Osteoblast (primary cell): ENCODE measurements at regions not wholly inside any gene's neighbourhood (a gene's known extent, or its start where the extent isn't known, plus 50 kb on each side); places are given as distances from the start of the nearest gene placed in this dataset.

ENCODE experiments used
- DNase-seq: peaks from one replicate; pipeline ENCODE4 v3.0.0; 2011; ENCODE audit warnings: low spot score, mixed read lengths; ENCODE audit not compliant: insufficient read length; ENCODE audit errors: missing footprints
- H2AFZ ChIP-seq: 2 replicates; pipeline ENCODE4 v1.6.0; 2011; ENCODE audit warnings: mild to moderate bottlenecking, low read length
- H3K27ac ChIP-seq: 2 replicates; pipeline ENCODE4 v1.5.1; 2011; ENCODE audit warnings: mild to moderate bottlenecking, low read depth, low read length, moderate library complexity
- H3K27me3 ChIP-seq: 2 replicates; pipeline ENCODE4 v1.6.0; 2012; ENCODE audit warnings: mild to moderate bottlenecking, control low read depth, inconsistent platforms, low read length, moderate library complexity; ENCODE audit not compliant: insufficient read depth
- H3K36me3 ChIP-seq: 2 replicates; pipeline ENCODE4 v1.5.1; 2011; ENCODE audit warnings: mild to moderate bottlenecking, low read length, control low read depth, moderate library complexity; ENCODE audit not compliant: insufficient read depth
- H3K4me1 ChIP-seq: 2 replicates; pipeline ENCODE4 v1.5.1; 2011; ENCODE audit warnings: mild to moderate bottlenecking, low read length, control low read depth, moderate library complexity; ENCODE audit not compliant: insufficient read depth
- H3K4me2 ChIP-seq: 2 replicates; pipeline ENCODE4 v1.6.0; 2011; ENCODE audit warnings: mild to moderate bottlenecking, low read length; ENCODE audit not compliant: insufficient read depth
- H3K4me3 ChIP-seq: fragments of 200-600 bp; sonication (generic); 3 replicates; pipeline ENCODE4 v1.5.1; 2012; ENCODE audit warnings: mild to moderate bottlenecking, low read length, inconsistent platforms; ENCODE audit not compliant: insufficient read depth
- H3K79me2 ChIP-seq: 2 replicates; pipeline ENCODE4 v1.6.0; 2012; ENCODE audit warnings: mild to moderate bottlenecking, low read length, control low read depth, inconsistent platforms; ENCODE audit not compliant: insufficient read depth
- H3K9me3 ChIP-seq: 2 replicates; pipeline ENCODE4 v1.5.1; 2011; ENCODE audit warnings: low read depth, low read length, control low read depth
- H4K20me1 ChIP-seq: 2 replicates; pipeline ENCODE4 v1.6.0; 2012; ENCODE audit warnings: mild to moderate bottlenecking, low read length, control low read depth; ENCODE audit not compliant: insufficient read depth
- CTCF ChIP-seq: IDR thresholded peaks from 2 replicates; pipeline ENCODE4 v1.5.1; 2011; ENCODE audit warnings: mild to moderate bottlenecking, low read depth, low read length, moderate library complexity; ENCODE audit errors: extremely low read depth

GRCh38 chr15:61421470-61421869 is 192.4 kb upstream of the RORA start:
- Histone ChIP-seq H4K20me1 (no peaks in the 10 kb centered on the region), H2AFZ (no peak overlapping the region), H3K4me3 (no peak overlapping the region), H3K36me3 (no peaks in the 10 kb centered on the region), H3K9me3 (no peaks in the 10 kb centered on the region), H3K79me2 (no peaks in the 10 kb centered on the region), H3K4me1 (no peaks in the 10 kb centered on the region), H3K27me3 (no peaks in the 10 kb centered on the region), H3K4me2 (no peak overlapping the region), H3K27ac (no peak overlapping the region)
- DNase-seq: no peak
- no peak for TF ChIP-seq CTCF

- no peak overlapping the region for H3K4me3 ChIP-seq
- H3K79me2 ChIP-seq: no peaks in the 10 kb centered on the region
- H3K27me3 ChIP-seq: no peaks in the 10 kb centered on the region
- no peak for TF ChIP-seq CTCF
- H3K36me3 ChIP-seq: no peaks in the 10 kb centered on the region
- no peak for DNase-seq
- H3K4me1 ChIP-seq: no peaks in the 10 kb centered on the region
- no peaks in the 10 kb centered on the region for H3K9me3 ChIP-seq
- no peak overlapping the region for H2AFZ ChIP-seq
- H4K20me1 ChIP-seq: no peaks in the 10 kb centered on the region
- no peak overlapping the region for H3K27ac ChIP-seq
- H3K4me2 ChIP-seq: no peak overlapping the region
These were observed 191.4 kb upstream of the RORA start for GRCh38 chr15:61420546-61420945.

GRCh38 chr15:61415617-61416120 is 186.6 kb upstream of the RORA start:
- no peaks in the 10 kb centered on the region for H3K4me1 ChIP-seq
- no peak for TF ChIP-seq CTCF
- no peak overlapping the region for H3K4me3 ChIP-seq
- H3K79me2 ChIP-seq: no peaks in the 10 kb centered on the region
- H3K4me2 ChIP-seq: no peak overlapping the region
- no peaks in the 10 kb centered on the region for H3K9me3 ChIP-seq
- no peak overlapping the region for H2AFZ ChIP-seq
- no peak overlapping the region for H3K27ac ChIP-seq
- no peak for DNase-seq
- no peaks in the 10 kb centered on the region for H3K36me3 ChIP-seq
- no peaks in the 10 kb centered on the region for H3K27me3 ChIP-seq
- H4K20me1 ChIP-seq: no peaks in the 10 kb centered on the region

- no peak overlapping the region for H2AFZ ChIP-seq
- DNase-seq: no peak
- no peaks in the 10 kb centered on the region for H3K9me3 ChIP-seq
- no peak overlapping the region for H3K4me3 ChIP-seq
- no peak for TF ChIP-seq CTCF
- no peaks in the 10 kb centered on the region for H3K36me3 ChIP-seq
- H3K27me3 ChIP-seq: no peaks in the 10 kb centered on the region
- H4K20me1 ChIP-seq: no peaks in the 10 kb centered on the region
- H3K27ac ChIP-seq: no peak overlapping the region
- H3K4me2 ChIP-seq: no peak overlapping the region
- H3K4me1 ChIP-seq: no peaks in the 10 kb centered on the region
- H3K79me2 ChIP-seq: no peaks in the 10 kb centered on the region
These were observed 182.9 kb upstream of the RORA start for GRCh38 chr15:61411902-61412510.
